COLO829 (cell line): ENCODE measurements at regions not wholly inside any gene's neighbourhood (a gene's known extent, or its start where the extent isn't known, plus 50 kb on each side); places are given as distances from the start of the nearest gene placed in this dataset.
"Not testable (repeated sequence)": the region's sequence is repeated elsewhere in the genome, so short reads cannot be mapped to it uniquely, and the experiment has no call there.

Source experiments
- DNase-seq: peaks from one replicate; pipeline ENCODE4 v3.0.0; 2012; ENCODE audit warnings: low spot score

DNA sequence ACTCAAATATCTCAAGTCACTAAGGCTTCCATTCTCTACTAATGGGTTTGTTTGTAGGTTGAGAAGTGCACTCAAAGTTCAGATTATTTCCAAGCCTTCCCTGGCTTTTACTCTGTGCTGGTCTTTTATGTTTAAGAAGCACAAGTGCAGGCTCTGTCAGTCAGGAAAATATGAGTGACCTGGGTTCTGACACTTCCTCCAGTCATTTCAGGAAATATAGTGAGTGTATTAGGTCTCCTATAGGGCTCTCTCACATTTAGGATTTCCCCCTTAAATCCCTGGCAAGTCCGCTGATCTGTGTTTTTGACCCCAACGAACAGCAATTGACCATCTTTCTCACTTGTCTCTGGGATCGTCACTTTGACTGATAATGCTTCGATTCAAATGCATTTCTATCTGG lies 210.2 kb downstream of the ARPP21 start:
- no peak for DNase-seq

DNA sequence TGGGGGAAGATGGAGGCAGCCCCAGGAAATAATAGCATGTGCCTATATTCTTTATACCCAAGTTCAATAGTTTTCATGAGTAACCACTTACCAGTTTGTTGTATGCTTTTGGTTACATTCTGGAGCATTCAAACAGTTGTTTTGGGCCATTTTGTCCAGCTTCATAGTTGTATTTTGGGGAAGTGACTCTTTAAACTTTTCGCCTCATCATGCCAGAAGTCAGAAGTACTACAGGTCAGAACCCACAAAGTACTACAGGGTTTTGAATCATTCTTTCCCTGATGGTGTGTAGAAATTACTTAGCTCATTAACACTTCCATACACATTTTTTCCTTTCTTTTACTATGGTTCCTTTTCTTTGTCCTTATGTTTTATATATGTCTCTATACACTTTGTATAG lies 210.6 kb downstream of the ARPP21 start:
- no peak for DNase-seq

- DNase-seq = no peak
These were observed 217.7 kb downstream of the ARPP21 start for GRCh38 chr3:35857004-35857403.

DNA sequence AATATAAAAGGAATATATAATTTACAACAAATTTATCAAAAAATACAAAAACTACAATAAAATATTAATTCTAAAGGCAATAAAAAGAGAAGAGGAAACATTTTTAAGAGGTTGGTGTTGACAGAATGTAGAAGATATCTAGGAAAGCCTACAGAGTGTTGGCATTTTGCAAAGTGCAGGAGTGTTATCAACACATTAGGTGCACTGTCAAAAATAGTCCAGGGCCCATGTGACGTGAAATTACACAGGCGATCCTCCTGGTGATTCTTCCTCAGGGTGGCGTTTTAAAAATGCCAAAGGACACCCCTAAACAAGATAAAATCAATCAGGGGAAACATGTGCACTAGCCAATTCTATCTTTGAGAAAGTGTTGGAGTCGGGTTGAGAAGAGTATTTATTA lies 222.7 kb downstream of the ARPP21 start:
- DNase-seq = no peak

- no peak for DNase-seq
These were observed 225.5 kb downstream of the ARPP21 start for GRCh38 chr3:35864871-35865270.

DNA sequence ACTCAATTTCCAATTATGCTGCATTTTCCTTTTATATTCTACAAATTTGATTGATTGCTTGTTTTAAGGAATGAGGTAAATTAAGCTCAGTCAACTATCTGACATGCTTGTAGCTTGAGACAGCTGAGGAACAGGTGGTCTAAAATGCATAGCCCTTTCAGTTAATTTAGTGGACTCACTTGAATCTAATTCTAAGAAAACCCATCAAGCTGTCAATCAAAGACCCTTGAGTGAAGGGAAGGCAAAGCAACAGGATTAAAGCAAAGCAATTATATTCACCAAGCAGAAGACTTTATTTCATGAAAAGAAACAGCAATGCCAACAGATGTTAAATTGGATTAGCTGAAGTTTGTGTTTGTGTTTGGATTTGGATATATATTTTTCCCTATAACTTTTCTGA lies 228.5 kb downstream of the ARPP21 start:
- no peak for DNase-seq

DNA sequence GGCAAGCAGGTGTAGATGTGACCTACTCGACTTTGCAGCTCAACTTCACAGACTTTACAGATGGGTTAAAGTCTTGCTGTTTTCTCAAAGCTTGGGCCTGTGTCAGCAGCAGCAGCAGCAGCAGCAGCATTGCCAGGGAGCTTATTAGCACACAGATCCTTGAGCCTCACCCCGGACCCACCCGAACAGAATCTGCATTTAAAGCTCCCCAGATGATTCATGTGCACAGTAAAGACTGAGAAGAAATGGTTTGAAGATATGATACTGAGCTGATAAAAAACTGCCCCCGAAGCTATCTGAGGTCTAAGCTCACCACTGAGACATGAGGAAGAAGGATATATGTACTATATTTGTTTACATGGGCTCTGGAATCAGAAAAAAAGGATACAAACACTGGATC lies 231.7 kb downstream of the ARPP21 start:
- no peak for DNase-seq

DNA sequence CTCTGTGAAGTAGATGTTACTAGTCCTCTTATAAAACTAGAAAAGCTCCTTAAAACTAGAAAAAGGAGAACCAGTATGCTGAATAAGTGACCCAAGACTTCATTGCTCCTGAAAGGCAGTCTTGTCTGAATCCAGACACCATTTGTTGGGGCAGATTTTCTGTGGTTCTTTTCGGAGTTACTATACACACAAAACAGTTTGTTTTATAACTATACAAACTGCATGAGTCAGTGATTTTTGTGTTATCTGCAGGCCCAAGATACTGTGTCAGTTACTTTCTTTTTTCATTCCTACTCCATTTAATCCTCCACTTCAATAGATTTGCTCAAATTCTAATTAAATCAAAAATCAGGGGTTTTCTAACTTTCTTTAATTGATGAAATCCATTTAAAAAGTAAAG lies 244.6 kb downstream of the ARPP21 start:
- no peak for DNase-seq

DNA sequence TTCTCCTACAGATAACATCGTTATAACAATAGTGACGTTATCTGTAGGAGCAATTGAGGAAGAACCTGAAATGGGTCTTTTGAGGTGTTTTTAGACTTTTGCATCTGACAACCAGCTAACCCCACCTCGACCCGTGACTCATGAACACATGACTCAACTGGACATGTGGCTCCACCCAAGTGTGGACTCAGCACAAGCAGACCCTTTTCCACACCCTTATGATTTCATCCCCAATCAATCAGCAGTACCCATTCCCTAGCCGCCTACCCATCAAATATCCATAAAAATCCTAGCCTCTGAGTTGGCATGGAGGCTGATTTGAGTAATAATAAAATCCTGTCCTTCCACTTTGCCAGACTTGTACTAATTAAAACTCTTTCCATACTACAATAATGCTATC lies 255.4 kb downstream of the ARPP21 start:
- DNase-seq = no peak

GRCh38 chr3:35899245-35899644 lies 259.9 kb downstream of the ARPP21 start:
- no peak for DNase-seq

GRCh38 chr3:35900079-35900478 lies 260.8 kb downstream of the ARPP21 start:
- DNase-seq = no peak

DNA sequence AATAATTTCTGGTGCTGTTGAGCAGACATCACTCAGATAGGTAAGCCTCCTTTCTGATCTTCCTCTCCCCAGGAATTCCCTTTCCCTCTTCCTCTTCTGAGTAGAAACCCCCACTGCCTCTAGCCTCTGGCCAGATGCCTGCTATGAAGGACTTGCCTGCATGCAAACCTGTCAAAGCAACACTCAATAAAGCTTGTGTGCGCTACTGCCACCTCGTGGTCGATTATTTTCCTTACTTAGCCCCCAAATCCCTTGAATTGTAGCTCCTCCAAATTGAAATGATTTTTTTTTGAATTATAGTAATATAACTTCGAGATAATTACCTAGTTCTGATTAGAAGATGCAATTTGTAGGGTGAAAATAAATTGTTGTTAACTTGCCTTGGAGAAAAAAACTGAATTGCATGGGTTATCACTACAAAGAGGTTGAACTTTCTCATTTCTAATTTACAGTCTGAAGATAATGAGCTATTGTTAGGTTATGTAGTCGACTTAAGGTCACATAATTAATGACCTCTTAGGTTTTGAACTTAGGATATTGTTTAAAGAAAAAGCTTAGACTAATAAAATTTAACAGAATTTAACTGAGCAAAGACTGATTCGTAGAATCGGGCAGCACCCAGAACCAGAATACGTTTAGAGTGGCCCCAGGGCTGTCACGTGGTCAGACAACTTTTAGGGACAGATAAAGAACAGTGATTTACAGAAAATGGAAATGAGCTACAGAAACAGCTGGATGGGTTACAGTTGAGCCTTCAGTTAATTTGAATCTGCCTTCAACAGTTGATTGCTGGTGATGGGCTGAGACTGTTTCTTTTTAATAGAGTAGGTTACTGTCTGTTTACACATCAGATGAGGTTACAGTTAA lies 269.3 kb downstream of the ARPP21 start:
- DNase-seq = peak; percentile 80

GRCh38 chr3:35919160-35919559 lies 279.8 kb downstream of the ARPP21 start:
- no peak for DNase-seq

DNA sequence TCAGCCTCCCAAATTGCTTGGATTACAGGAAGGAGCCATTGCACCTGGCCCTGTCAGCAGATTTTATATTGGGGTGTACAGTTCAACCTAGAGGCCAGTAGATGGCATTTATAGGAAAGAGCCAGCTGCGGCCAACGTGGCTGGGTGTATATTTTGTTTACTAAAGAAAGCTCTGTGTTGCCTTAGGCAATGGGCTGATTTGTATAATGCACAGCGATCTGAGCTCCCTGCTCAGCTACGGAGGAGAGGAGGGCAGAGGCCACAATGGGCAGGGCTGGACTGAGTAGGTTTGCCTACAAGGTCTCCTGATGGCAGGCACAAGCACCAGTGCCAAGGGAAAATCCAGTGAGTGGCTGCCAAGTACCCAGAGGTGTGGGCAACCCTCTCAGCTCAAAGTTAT lies 282.4 kb downstream of the ARPP21 start:
- DNase-seq = no peak

GRCh38 chr3:35924070-35924469 lies 284.7 kb downstream of the ARPP21 start:
- DNase-seq = not testable (repeated sequence)

DNA sequence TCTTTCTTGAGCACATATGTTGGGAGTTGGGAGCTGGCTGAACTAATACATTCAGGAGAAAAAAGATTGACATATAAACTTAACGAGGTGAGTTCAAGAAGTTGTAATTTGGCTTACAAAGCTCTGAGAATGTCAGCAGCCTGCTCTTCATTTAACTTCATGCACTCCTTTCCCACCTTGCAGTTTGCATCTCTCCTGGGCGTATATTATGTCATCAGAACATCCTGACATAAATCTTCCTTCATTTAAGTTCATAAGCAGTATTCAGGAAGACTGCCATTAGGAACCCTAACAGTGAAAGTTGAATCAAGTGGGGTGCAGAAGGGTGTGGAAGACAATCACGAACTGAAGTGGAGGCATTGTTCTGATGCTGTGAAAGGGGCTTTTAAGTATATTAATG lies 288.1 kb downstream of the ARPP21 start:
- DNase-seq = no peak

DNA sequence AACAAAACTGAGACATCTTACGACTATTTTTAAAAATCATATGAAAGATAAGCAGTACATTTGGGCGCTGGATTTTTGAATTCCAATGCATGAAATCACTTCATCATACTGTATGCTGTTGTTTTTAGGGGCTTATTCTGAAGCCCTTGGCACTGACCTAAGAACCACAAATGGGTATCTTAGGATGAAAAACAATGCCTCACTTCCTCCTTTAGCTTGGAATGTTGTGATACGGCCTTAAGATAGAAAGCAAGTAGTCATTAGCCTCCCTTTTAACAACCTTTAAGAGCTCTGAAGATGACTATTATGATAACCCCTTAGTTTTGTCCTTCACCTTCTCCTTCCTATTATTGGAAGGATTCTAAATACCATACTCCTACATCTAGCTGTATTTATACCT lies 289.8 kb downstream of the ARPP21 start:
- no peak for DNase-seq

DNA sequence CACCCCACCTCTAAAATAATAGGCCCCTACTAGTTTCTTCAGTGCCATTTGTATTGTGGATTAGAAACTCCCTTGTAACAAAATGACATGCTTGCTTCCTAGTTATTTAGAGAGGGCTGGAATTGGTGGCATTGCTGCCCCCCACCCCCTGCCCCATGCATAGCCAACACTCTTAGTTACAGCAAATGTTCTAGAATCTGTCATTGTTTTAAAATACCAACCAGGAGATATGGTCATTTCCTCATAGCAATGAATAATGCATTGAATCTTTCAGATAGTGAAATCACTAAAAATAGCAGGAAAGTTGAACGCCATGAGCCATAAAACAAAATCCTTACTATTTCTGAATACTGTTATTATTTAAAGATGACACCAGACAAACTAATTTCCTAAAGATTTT lies 292.5 kb downstream of the ARPP21 start:
- DNase-seq = no peak

DNA sequence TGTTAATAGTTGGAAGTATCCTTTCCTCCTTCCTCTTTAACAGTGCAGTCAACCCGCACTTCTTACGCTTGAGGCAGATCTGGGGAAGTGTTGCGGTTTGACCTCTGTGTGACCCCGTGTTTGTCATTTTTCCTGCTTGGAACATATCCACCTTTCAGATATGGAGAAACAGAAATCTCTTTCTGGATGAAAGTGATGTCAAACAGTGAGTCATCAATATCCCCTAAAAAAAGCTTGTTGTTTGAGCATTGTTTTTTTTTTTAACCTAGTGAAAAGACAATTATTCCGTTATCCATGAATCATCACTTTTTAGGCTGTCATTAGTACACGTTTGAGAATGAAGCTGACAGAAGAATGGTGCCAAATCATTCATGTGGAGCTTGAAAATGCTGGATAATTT lies 293.7 kb downstream of the ARPP21 start:
- DNase-seq = peak; percentile 90

DNA sequence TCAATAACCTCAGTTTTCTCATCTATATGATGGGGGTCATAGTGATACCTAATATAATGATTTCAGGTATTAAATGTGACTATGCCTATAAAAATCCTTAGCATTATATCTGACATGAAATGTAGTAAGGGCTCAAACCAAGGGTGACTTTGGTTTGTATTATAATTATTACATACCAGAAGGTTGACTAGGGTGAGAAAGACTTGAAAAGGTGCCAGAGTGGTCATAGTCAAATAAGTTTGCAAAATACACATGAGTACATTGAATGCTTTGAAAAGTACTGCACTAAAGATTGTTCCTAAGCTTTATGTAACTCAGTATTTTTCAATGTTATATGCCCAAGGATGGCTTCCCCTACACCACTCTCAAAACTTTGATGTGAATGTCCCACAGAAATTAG lies 297.2 kb downstream of the ARPP21 start:
- no peak for DNase-seq

DNA sequence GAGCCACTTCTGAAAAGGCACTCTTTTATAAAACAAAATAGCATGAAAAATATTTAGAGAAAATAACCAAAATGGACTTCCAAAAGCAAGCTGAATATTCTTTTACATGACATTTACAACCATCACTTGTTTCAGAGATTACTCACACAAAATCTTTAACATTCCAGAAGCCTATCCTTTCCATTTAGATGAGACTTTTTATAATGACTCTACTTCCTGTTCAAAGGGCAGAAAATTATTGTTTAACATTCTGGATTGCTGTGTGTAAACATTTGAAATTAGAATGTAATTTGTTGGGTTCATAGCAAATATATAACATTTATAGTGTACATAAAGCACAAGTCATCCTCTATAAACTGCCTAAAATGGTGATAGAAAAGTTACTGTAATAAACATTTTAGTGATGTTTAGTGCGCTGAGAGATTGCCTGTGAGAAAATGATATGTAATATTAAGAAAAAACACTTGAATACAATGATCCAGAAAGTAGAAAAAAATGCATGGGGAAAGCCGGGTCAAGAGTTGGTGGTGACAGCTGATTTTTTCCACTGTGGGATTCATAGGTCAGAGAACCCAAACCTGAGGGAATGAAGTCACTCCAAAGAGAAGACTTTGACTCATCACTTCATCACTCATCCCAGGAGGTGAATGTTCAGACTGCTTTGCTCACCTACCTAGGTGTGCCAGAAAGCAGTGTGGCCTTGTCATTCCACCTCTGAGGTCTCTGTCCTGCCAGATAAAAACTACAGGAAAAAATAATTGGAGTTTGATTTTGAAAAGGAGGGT lies 305.8 kb downstream of the ARPP21 start:
- DNase-seq = no peak

DNA sequence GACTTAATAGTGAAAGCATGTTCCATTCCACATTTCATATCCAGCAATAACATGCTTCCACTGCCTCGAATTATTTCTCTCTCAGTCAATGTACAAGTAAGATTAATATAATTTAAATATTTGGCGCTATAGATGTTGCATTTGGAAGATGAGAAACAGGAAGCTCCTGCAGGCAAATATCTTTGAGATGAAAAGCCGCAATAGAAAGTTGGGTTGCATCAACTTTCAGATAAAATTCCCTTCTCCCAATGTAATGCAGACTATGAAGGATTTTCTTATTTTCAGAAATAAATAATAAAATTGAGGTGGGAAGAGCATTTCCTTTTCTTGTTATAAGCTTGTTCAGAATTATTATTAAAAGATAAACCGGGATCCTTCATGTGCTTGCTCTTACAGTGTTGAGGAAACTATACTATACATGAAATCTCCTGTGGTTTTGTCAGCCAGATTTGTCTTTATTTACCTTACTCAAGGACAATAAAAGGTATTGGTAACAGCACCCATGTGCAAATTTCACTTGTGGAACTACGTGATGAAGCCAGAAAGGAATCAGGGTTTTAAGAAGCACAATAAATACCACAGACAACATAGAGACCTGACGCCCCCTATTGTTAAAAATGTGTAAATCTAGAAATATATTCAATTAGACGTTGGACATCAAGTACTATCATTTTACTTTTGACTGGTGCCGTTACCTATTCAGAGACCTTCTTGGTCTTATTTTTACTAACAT lies 307.0 kb downstream of the ARPP21 start:
- DNase-seq = peak; percentile 42
